Loucy (cell line): ENCODE measurements at regions not wholly inside any gene's neighbourhood (a gene's known extent, or its start where the extent isn't known, plus 50 kb on each side); places are given as distances from the start of the nearest gene placed in this dataset.

Experiments used
- H2AFZ ChIP-seq: fragments of 200-600 bp; sonication (generic); 2 replicates; pipeline ENCODE4 v1.6.0; 2016; ENCODE audit warnings: antibody characterized with exemption, mild to moderate bottlenecking, low read length, moderate library complexity
- H3F3A ChIP-seq: fragments of 200-600 bp; 2 replicates; pipeline ENCODE4 v1.6.0; 2016; ENCODE audit warnings: antibody characterized with exemption, low read depth, mild to moderate bottlenecking
- H3K27me3 ChIP-seq: fragments of 200-600 bp; sonication (generic); 2 replicates; pipeline ENCODE4 v1.6.1; 2014; ENCODE audit warnings: low read length, mild to moderate bottlenecking; ENCODE audit not compliant: insufficient read depth, poor library complexity, severe bottlenecking
- H3K36me3 ChIP-seq: fragments of 200-600 bp; sonication (generic); 2 replicates; pipeline ENCODE4 v1.6.1; 2016; ENCODE audit warnings: low read length; ENCODE audit not compliant: insufficient read depth
- H3K4me1 ChIP-seq: fragments of 200-600 bp; sonication (generic); 2 replicates; pipeline ENCODE4 v1.5.1; 2014; ENCODE audit warnings: low read length, mild to moderate bottlenecking; ENCODE audit not compliant: insufficient read depth, poor library complexity, severe bottlenecking
- H3K4me2 ChIP-seq: fragments of 200-600 bp; sonication (generic); 2 replicates; pipeline ENCODE4 v1.6.0; 2014; ENCODE audit warnings: antibody characterized with exemption, low read length, low read depth, mild to moderate bottlenecking; ENCODE audit not compliant: poor library complexity, severe bottlenecking
- H3K4me3 ChIP-seq: fragments of 200-600 bp; sonication (generic); 2 replicates; pipeline ENCODE4 v1.5.1; 2014; ENCODE audit warnings: low read length, mild to moderate bottlenecking, mixed read lengths; ENCODE audit not compliant: poor library complexity, severe bottlenecking
- H3K79me2 ChIP-seq: fragments of 200-600 bp; sonication (generic); 2 replicates; pipeline ENCODE4 v1.6.1; 2014; ENCODE audit warnings: low read length; ENCODE audit not compliant: insufficient read depth
- H3K9ac ChIP-seq: fragments of 200-600 bp; sonication (generic); 2 replicates; pipeline ENCODE4 v1.6.0; 2014; ENCODE audit warnings: mild to moderate bottlenecking, low read depth, low read length, moderate library complexity; ENCODE audit not compliant: poor library complexity, severe bottlenecking
- H3K9me2 ChIP-seq: fragments of 200-600 bp; sonication (generic); replicated peaks from 2 replicates; pipeline ENCODE4 v1.6.1; 2016; ENCODE audit warnings: low read depth, low read length, mixed read lengths
- H3K9me3 ChIP-seq: fragments of 200-600 bp; sonication (generic); 2 replicates; pipeline ENCODE4 v1.6.1; 2014; ENCODE audit warnings: mild to moderate bottlenecking, antibody characterized with exemption, low read length, low read depth; ENCODE audit not compliant: insufficient read depth
- H4K20me1 ChIP-seq: fragments of 200-600 bp; sonication (generic); 2 replicates; pipeline ENCODE4 v1.6.0; 2014; ENCODE audit warnings: antibody characterized with exemption, low read length, mild to moderate bottlenecking; ENCODE audit not compliant: insufficient read depth, poor library complexity, severe bottlenecking
- EZH2phosphoT487 ChIP-seq: fragments of 200-600 bp; IDR thresholded peaks from 2 replicates; pipeline ENCODE4 v1.6.1; 2018; ENCODE audit warnings: antibody characterized with exemption, mild to moderate bottlenecking, moderate library complexity, borderline replicate concordance
- TF ChIP-seq, protein P1 (sequence below): fragments of 200-600 bp; sonication (generic); conservative IDR thresholded peaks from 2 replicates; pipeline ENCODE4 v1.5.1; 2014; ENCODE audit warnings: mild to moderate bottlenecking, antibody characterized with exemption, low read length

DNA sequence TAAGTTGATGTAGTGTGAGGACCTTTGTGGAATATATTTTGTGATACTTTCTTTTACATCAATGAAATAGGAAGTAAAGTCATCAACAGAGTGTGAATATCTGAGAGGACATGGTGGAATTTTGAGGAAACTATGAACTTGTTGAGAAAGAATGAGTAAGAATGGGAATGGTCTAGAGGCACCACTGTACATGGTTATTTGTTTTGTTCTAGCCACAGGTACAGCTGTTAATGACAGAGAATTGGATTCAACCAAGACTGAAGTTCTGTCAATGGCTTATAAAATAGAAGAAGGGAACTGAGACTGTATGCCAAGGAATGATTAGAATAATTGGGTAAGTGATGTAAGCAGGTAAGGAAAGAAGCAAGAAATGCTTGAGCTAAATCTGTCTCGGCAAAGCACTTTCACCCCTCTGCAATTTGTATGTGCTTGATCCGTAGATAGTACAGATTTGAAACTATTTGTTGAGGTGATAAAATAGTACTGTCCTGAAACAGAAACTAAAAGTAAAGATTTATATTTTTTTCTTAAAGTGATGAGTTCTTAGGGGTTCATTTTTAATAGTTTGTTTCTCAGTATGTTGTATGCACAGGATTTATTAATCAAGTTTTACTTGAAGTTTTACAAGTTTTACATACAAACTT lies 468.8 kb upstream of the SMC2 start:
- no peaks in the 10 kb centered on the region for H3K27me3 ChIP-seq
- H3F3A ChIP-seq = no peaks in the 10 kb centered on the region
- H4K20me1 ChIP-seq = no peaks in the 10 kb centered on the region
- no peaks in the 10 kb centered on the region for H3K79me2 ChIP-seq
- H3K36me3 ChIP-seq = no peaks in the 10 kb centered on the region
- no peak overlapping the region for H3K4me3 ChIP-seq
- H2AFZ ChIP-seq = no peak overlapping the region
- H3K9me3 ChIP-seq = no peaks in the 10 kb centered on the region
- H3K4me2 ChIP-seq = no peak overlapping the region
- no peaks in the 10 kb centered on the region for H3K4me1 ChIP-seq
- no peaks in the 10 kb centered on the region for H3K9me2 ChIP-seq
- no peak overlapping the region for H3K9ac ChIP-seq
- no peak for TF ChIP-seq EZH2phosphoT487
- TF ChIP-seq, protein P1, sequence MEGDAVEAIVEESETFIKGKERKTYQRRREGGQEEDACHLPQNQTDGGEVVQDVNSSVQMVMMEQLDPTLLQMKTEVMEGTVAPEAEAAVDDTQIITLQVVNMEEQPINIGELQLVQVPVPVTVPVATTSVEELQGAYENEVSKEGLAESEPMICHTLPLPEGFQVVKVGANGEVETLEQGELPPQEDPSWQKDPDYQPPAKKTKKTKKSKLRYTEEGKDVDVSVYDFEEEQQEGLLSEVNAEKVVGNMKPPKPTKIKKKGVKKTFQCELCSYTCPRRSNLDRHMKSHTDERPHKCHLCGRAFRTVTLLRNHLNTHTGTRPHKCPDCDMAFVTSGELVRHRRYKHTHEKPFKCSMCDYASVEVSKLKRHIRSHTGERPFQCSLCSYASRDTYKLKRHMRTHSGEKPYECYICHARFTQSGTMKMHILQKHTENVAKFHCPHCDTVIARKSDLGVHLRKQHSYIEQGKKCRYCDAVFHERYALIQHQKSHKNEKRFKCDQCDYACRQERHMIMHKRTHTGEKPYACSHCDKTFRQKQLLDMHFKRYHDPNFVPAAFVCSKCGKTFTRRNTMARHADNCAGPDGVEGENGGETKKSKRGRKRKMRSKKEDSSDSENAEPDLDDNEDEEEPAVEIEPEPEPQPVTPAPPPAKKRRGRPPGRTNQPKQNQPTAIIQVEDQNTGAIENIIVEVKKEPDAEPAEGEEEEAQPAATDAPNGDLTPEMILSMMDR = no peak

DNA sequence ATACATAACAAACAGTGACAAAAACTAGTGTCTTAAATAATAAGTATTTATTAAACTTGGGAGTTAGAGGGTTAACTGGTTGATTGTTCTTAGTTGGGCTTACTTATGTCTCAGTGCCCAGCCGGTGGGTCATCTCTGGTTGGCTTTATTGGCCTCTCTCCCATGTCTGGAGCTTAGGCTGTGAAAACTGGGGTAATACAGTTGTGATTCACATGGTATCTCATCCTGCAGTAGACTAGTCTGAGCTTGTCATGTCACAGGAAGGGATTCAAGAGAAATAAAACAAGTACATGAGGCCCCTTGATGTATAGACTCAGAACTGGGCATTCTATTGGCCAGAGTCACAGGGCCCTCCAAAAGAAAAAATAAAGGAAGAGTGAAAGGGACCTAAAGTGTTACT lies 466.4 kb upstream of the SMC2 start:
- TF ChIP-seq EZH2phosphoT487 = no peak
- TF ChIP-seq, protein P1 = no peak
- no peaks in the 10 kb centered on the region for H3K4me1 ChIP-seq
- no peaks in the 10 kb centered on the region for H3F3A ChIP-seq
- no peaks in the 10 kb centered on the region for H3K36me3 ChIP-seq
- no peak overlapping the region for H2AFZ ChIP-seq
- H3K9me3 ChIP-seq = no peaks in the 10 kb centered on the region
- H3K4me3 ChIP-seq = no peak overlapping the region
- H3K4me2 ChIP-seq = no peak overlapping the region
- H3K79me2 ChIP-seq = no peaks in the 10 kb centered on the region
- no peaks in the 10 kb centered on the region for H3K27me3 ChIP-seq
- no peaks in the 10 kb centered on the region for H3K9me2 ChIP-seq
- H3K9ac ChIP-seq = no peak overlapping the region
- H4K20me1 ChIP-seq = no peaks in the 10 kb centered on the region

DNA sequence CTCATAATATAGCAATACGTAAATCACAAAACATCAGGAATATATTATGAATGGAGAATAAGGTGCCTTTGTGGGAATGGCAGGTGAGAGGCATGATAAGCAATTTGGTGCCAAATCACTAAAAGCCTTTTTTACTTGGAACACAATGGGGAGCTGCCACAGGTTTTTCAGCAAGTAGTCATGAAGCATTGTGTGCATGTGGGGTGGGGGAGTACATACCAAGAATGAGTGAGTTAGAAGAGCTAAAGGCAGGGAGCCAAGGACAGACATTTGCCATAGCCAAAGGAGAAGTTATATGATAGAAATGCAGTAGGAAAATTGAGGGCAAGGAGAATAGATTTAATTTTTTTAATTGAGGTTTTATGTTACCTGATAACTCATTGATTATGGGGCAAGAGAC lies 445.0 kb upstream of the SMC2 start:
- Histone ChIP-seq H3K4me2 (no peak overlapping the region), H3K9ac (no peak overlapping the region), H3K27me3 (no peaks in the 10 kb centered on the region), H3F3A (no peaks in the 10 kb centered on the region), H3K9me3 (no peaks in the 10 kb centered on the region), H3K36me3 (no peaks in the 10 kb centered on the region), H2AFZ (no peak overlapping the region), H3K4me3 (no peak overlapping the region), H3K4me1 (no peaks in the 10 kb centered on the region), H4K20me1 (no peaks in the 10 kb centered on the region), H3K79me2 (no peaks in the 10 kb centered on the region), H3K9me2 (no peaks in the 10 kb centered on the region)
- TF ChIP-seq, protein P1 = no peak
- TF ChIP-seq EZH2phosphoT487 = no peak
